C4-2B (cell line): ENCODE measurements at regions not wholly inside any gene's neighbourhood (a gene's known extent, or its start where the extent isn't known, plus 50 kb on each side); places are given as distances from the start of the nearest gene placed in this dataset.

ENCODE experiments used
- CTCF ChIP-seq: fragments of 450-650 bp; conservative IDR thresholded peaks from 2 replicates; pipeline ENCODE4 v1.5.1; 2017; ENCODE audit warnings: mild to moderate bottlenecking
- ZFX ChIP-seq: fragments of 450-650 bp; IDR thresholded peaks from 2 replicates; pipeline ENCODE4 v1.6.1; 2017

- TF ChIP-seq CTCF (no peak), ZFX (no peak)
Measured at GRCh38 chrX:106451933-106452332, 159.8 kb upstream of the RADX start.
